GM19023 (cell line): ENCODE measurements at regions not wholly inside any gene's neighbourhood (a gene's known extent, or its start where the extent isn't known, plus 50 kb on each side); places are given as distances from the start of the nearest gene placed in this dataset.

ENCODE experiments used
- ATAC-seq: cut with Tn5 transposase; IDR thresholded peaks from one replicate; pipeline ENCODE4 v1.9.1; 2021; ENCODE audit warnings: mild to moderate bottlenecking, moderate library complexity; ENCODE audit not compliant: unreplicated experiment

DNA sequence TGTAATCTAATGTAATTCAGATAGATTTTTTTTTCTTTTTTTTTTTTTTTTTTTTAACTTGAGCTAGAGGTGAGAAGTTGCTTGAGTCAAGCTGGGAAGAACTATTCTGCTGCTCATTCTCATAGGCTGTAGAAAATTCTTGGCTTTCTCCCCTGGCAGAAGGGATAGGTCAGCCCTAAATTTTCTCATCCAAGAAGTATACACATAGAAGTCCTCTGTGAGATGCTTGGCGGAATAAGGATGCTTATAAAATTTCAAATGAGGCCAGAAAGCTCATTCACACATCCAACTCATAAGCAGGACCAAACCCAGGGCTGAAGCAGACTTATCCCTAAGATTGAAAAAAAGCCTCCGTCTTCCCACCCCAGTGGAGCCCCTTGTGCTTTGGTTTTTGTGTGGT lies 572.5 kb downstream of the SQOR start:
- no peak for ATAC-seq

GRCh38 chr15:46213551-46213950 lies 578.7 kb downstream of the SQOR start:
- ATAC-seq, result no peak

DNA sequence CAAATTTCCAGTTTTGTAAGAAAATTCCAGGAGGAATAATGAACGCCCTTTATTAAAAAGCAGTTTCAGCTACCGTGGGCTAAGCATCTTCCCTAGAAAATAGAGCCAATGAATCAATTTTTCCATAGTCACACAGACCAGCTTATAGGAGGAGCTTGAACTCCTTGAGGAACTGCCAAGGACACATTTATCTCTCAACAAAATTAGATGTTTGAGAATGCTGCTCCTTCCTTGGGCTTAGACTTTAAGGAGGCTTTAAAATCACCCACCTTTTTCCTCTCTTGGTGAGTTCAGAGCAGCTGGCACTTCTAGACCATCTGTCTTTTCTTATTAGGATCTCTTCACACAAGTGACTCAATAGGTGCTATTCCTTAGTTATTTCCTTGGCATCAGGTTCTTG lies 588.0 kb downstream of the SQOR start:
- no peak for ATAC-seq

DNA sequence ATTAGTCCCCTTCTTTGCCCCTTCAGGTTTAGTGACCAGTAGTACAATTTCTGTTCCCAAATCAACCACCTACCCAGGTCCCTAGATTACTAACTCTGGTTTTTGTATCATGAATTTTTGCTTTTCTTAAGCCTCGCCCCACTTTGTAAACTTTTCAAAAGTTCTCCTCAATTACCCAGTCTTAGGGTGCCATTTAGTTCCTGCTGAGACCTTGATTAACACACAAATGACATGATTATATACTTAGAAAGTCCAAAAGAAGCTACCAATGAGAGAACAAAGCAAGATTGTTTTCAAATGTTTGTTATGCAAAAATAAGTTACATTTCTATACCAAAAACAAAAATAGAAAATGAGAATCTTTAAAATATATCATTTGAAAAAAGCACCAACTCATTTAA lies 594.4 kb downstream of the SQOR start:
- ATAC-seq, result no peak

DNA sequence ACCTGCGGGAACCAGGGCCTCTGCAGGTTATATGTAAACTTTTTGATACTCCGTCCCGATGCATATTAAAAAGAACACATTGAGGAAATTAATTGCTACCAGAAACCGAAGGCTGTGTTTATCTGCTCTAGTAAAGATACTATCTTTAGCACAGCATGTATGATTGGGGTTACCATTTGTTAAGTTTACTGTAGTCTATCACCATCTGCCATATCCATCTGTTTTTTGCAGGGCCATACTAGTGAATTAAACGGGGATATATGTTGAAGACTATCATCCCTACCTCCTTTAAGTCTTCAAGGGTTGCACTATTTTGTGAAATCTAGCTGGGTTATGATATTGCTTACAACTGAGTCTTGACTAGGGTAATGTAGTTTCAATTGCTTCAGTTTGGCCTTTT lies 597.0 kb downstream of the SQOR start:
- ATAC-seq, result no peak

DNA sequence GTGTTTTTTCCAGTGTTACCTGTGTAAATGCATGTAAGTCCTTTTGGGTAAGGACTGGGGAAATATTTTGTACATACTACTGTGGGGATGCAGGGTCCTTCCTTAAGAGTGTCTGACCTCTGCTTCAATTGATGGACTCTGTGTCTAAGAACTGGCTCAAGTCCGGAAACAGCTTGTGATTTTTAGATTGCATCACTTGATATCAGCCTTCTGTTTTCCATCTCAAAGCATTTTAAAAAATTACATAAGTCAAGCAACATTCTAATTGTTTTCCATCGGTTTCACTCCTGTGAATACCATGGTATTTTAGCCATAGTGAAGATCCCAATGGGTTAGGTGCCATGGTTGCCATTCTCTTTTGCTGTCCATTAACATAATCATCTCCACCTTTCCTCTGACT lies 597.6 kb downstream of the SQOR start:
- ATAC-seq, result no peak

DNA sequence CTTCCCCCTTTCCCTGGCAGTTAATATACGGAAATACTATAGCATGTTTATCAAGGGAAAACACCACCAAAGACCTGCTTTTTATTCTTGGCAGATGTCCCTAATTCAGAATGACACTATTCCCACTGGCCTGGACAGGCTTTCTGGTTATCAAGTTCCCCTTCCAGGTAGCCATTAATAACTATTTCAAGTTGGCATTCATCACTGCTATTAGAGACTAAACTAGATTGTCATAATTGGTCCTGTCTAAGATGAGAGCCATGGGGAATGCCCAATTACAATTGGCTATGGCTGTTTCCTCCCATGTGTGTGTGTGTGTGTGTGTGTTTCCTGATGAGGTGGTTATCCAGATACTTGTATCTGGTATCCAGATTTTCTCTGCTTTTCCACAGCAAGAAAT lies 608.1 kb downstream of the SQOR start:
- no peak for ATAC-seq

DNA sequence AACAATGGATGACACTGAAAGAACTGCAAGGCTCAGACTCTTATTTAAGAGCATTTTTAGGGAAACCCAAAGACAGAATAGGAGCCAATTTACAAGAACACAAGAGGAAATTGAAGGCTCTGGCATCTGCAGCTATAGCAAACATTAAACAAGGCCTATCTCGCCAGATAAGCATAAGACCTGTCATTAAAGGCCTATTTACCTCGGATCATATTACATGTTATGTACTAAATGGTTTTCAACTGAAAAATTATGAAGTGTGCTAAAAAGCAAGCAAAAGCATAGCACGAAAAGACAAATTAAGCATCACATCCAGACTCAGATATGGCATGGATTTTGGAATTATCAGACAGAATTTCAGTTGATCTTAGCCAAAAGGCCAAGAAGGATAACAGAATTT lies 617.1 kb downstream of the SQOR start:
- no peak for ATAC-seq

- no peak for ATAC-seq
These were observed 623.2 kb downstream of the SQOR start for GRCh38 chr15:46258056-46258455.

GRCh38 chr15:46260937-46261336 lies 626.1 kb downstream of the SQOR start:
- no peak for ATAC-seq

DNA sequence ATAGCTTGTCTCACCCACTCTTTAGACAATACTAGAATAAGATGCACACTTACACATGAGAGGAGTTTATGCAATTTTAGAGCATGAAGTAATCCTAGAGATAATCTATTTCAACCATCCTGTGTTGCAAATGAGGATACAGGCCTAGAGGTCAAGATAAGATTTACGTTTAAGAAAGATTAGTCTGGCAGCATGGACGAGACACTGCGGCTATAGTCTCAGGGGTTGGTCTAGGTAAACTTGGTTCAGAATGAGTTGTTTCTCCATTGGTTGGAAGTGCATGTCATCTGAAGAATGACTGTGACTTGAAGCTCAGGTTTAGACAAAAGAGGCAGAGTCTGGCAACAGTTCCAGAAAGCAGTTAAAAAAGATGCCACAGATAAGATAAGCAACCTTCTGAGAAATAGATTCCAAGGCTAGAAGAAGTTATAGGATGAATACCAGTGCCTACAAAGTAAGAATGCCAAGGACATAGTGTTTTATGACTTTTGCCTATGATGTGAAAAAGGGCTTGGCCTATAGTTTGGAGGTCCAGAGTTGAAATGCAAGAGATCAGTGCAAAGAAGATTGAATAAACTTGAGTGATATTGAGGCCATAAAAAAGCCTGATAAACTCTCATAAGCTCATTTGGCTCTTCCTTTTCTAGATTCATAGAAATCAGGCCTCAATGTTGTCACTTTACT lies 631.0 kb downstream of the SQOR start:
- ATAC-seq, result no peak

DNA sequence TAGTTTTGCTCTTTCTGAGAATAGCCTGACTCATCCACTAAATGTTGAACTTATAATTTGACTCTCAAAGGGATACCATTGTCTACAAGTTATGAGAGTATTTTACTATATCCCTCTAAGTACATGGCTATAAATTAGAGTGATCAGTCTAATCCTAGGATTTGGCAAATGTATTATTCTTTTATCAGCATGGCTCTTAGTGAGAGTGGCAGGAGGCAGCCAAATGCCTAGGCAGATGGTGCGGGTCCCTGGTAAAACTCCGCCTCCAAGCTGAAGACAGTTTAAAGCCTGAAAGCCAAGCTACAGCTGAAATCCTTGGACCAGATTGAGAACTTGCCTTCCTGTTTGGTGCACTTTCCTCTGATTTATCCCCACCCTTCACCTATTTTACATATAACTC lies 631.8 kb downstream of the SQOR start:
- ATAC-seq, result no peak

- ATAC-seq, result no peak
These were observed 635.8 kb downstream of the SQOR start for GRCh38 chr15:46270481-46271147.

GRCh38 chr15:46275701-46276100 lies 640.9 kb downstream of the SQOR start:
- ATAC-seq, result no peak

- ATAC-seq, result no peak
These were observed 642.6 kb downstream of the SQOR start for GRCh38 chr15:46277451-46277850.

GRCh38 chr15:46278062-46278461 lies 643.2 kb downstream of the SQOR start:
- ATAC-seq, result no peak

DNA sequence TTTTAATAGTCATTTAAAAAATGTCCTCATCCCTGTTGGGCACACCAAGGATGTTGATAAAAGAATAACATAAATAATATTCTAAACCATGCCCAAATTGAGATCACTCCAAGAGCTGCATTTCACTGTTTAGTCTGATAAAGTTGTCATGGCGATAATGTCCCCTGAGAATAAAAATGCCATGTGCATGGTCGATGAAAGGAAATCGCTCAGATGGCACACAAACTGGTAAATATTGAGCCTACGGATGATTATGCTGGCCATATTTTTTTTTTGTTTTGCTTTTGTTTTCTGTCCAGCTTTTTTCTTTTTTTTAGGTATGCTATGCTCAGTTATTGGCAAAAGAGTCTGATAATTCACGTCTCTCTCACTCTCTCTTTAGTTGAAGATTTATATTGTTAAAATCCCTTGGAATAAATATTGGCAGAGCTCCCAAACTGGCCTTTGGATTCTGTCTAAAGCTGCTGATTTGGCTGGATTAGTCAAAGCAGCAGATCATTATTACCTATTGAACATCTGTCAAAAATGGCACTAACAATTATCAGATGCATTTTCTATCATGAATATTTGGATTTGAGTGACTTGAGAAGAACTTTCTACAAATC lies 643.8 kb downstream of the SQOR start:
- ATAC-seq, result no peak

DNA sequence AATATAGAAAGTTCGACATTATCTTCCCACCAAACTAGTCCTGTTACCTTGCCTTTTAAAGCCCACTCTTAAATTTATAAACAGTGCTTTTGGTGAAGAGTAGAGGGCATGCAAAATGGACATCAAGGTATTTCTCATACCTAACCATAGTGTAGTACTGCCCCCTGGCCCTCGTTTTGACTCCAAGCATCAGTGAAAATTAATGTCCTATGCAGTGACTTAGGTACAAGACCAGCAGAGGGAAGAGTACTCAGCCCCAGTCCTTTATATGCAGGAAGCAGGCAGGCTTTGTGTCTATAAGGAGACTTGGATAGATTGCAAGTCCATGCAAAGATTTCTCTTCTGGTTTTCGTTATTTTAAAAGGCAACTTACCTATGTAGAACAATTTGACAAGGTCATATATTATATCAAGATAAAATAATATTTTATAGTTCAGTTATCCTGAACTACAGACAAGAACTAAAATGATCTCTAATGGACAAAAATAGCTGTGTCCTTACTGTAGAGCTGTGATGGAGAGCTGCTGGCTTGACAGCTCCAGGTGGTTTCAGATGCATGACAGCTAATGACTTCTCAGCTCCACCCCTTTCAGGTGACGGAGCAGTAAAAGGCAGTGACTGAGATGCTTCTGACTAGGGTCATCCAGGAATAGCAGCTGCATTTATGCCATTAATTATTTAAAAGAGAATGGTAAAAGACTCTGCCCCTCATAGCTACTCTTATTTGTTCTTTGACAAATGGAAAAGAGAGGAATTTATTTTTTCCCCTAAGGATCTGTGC lies 646.1 kb downstream of the SQOR start:
- ATAC-seq, result no peak

DNA sequence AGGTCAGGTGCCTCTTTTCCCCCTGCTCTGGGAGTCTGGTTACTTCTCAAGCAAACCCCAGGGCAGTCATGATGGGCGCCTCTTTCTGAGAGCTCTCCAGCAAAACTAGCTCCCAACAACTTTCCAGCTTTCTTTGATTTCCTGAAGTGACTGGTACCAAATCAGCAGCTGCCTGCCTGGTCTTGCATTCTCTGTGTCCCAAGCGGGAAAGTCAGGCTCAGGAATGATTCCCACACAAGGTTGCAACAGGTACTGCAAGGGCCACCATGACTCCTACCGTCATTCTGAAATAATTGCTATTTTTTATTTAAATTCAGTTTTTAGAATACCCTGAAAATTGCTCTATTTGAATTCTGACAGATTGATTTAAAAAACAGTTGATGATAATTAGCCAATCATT lies 658.7 kb downstream of the SQOR start:
- no peak for ATAC-seq

DNA sequence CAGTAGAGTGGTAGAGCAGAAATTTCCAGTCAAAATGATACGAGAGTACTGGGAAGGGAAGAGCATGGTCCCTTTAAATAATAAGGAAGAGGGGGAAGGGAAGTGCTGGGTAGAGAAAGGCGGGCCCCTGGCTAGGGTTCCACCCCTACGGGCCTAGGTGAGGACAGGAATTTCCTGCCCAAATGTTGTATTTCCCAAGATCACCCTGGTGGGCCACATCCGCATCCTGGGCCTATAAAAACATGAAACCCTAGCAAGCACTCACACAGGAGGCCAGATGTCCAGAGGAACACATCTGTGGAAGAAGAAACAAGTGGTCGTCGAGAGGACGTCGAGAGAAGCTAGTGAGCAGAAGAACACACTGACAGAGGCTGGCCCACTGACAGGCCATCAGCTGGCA lies 661.2 kb downstream of the SQOR start:
- no peak for ATAC-seq

- no peak for ATAC-seq
These were observed 662.0 kb downstream of the SQOR start for GRCh38 chr15:46296797-46297196.

DNA sequence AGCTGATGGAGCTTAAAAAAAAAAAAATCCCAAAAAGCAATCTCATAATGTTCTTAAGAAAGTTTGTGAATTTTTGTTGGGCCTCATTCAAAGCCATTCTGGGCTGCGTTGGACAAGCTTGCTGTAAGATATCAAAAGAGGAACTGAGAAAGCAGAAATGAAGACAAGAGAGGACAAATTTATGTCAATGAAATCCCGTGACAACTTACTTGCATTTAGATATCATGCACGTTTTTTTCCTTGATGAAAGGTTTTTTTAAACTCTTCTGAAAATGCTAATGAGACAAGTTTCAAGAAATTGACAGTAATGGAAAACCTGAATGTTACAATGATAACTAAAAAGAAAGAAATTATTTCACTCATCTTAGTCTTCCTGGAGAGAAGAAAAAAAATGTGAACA lies 662.9 kb downstream of the SQOR start:
- no peak for ATAC-seq
